Endothelial cell of umbilical vein (primary cell): ENCODE measurements at regions not wholly inside any gene's neighbourhood (a gene's known extent, or its start where the extent isn't known, plus 50 kb on each side); places are given as distances from the start of the nearest gene placed in this dataset.

Experiments used
- BruUV-seq: library from RNA; stranded (reverse); fragments of 400-500 nt; replicated peaks from 2 replicates; lab custom pipeline; 2021; lab: Mats Ljungman, UMichigan
- CTCF ChIA-PET: fragments of 300-600, 350-600 bp; sonication (Branson Sonifier 250); formaldehyde crosslinking; loops from one replicate; lab custom pipeline; 2021; ENCODE audit warnings: antibody characterized with exemption, inconsistent platforms; lab: Charles Lee
- POLR2A ChIA-PET: fragments of 300-600, 350-600 bp; sonication (Branson Sonifier 250); formaldehyde crosslinking; loops from one replicate; lab custom pipeline; 2021; ENCODE audit warnings: antibody characterized with exemption, inconsistent platforms; lab: Charles Lee
- DNase-seq: peaks from one replicate; pipeline ENCODE4 v3.0.0-alpha.2; 2011; ENCODE audit warnings: low read depth, low spot score
- FAIRE-seq: peaks from 2 replicates; lab custom pipeline; 2011; peaks lifted over from hg19 to GRCh38; lab: Jason Lieb, UNC
- H2AFZ ChIP-seq: 2 replicates; pipeline ENCODE4 v1.6.0; 2012; ENCODE audit warnings: low read depth, low read length, control low read depth, inconsistent platforms
- H3K27ac ChIP-seq: 2 replicates; pipeline ENCODE4 v1.5.1; 2011; ENCODE audit warnings: low read depth, mild to moderate bottlenecking, control low read depth, low read length, moderate library complexity; ENCODE audit not compliant: insufficient read depth
- H3K27me3 ChIP-seq, 2 experiments: 2 replicates each; pipeline versions ENCODE4 v1.6.0 to v1.6.1; 2011; ENCODE audit warnings: low read length in 2 of 2, mixed read lengths in 1 of 2; ENCODE audit not compliant: control insufficient read depth in 2 of 2, insufficient read depth in 2 of 2
- H3K36me3 ChIP-seq, 2 experiments: 2 replicates in 1 of 2; 3 replicates in 1 of 2; pipeline ENCODE4 v1.5.1; 2011; ENCODE audit warnings: low read length in 2 of 2, mild to moderate bottlenecking in 1 of 2, moderate library complexity in 1 of 2; ENCODE audit not compliant: control insufficient read depth in 2 of 2, insufficient read depth in 2 of 2; ENCODE audit errors: extremely low read depth in 1 of 2
- H3K4me1 ChIP-seq: 3 replicates; pipeline ENCODE4 v1.5.1; 2011; ENCODE audit warnings: mild to moderate bottlenecking, low read length; ENCODE audit not compliant: control insufficient read depth, insufficient read depth; ENCODE audit errors: extremely low read depth
- H3K4me2 ChIP-seq: 2 replicates; pipeline ENCODE4 v1.6.1; 2011; ENCODE audit warnings: low read length, control low read depth, mixed read lengths; ENCODE audit not compliant: insufficient read depth
- H3K4me3 ChIP-seq, 3 experiments: fragments of 200-600 bp in 1 of 3; sonication (generic), shearing (Covaris generic) in 1 of 3; replicated peaks in 1 of 3; 2 replicates each; pipeline ENCODE4 v1.5.1; 2011 to 2016; ENCODE audit warnings: control low read depth in 3 of 3, low read length in 3 of 3, mild to moderate bottlenecking in 2 of 3, inconsistent platforms in 1 of 3, low read depth in 1 of 3, moderate library complexity in 1 of 3; ENCODE audit not compliant: insufficient read depth in 1 of 3
- H3K79me2 ChIP-seq: 2 replicates; pipeline ENCODE4 v1.6.0; 2012; ENCODE audit warnings: low read length, inconsistent platforms; ENCODE audit not compliant: control insufficient read depth, insufficient read depth
- H3K9ac ChIP-seq: replicated peaks from 2 replicates; pipeline ENCODE3; 2011; ENCODE audit warnings: low read length, control low read depth; ENCODE audit not compliant: insufficient read depth; ENCODE audit errors: extremely low read depth
- H3K9me1 ChIP-seq: replicated peaks from 3 replicates; pipeline ENCODE4 v1.6.0; 2011; ENCODE audit warnings: mild to moderate bottlenecking, low read length; ENCODE audit not compliant: control insufficient read depth, insufficient read depth; ENCODE audit errors: extremely low read depth
- H3K9me3 ChIP-seq: replicated peaks from 2 replicates; pipeline ENCODE4 v1.5.1; 2012; ENCODE audit warnings: low read length, inconsistent platforms; ENCODE audit not compliant: control insufficient read depth, insufficient read depth
- H4K20me1 ChIP-seq: replicated peaks from 2 replicates; pipeline ENCODE3; 2011; ENCODE audit warnings: mild to moderate bottlenecking, low read length; ENCODE audit not compliant: control insufficient read depth, insufficient read depth; ENCODE audit errors: extremely low read depth
- CTCF ChIP-seq, 2 donors: IDR thresholded peaks; 1 replicate in 1 of 2; 2 replicates in 1 of 2; pipeline ENCODE4 v1.5.1; 2011; ENCODE audit warnings: low read length in 2 of 2, mild to moderate bottlenecking in 2 of 2, moderate library complexity in 2 of 2, control low read depth in 1 of 2, inconsistent platforms in 1 of 2, low read depth in 1 of 2; ENCODE audit not compliant: insufficient read depth in 1 of 2; ENCODE audit errors: extremely low read depth in 1 of 2
- EZH2 ChIP-seq: IDR thresholded peaks from 2 replicates; pipeline ENCODE4 v1.6.1; 2012; ENCODE audit warnings: borderline replicate concordance, low read depth, mild to moderate bottlenecking, moderate library complexity, low read length, inconsistent platforms; ENCODE audit not compliant: severe bottlenecking
- FOS ChIP-seq: IDR thresholded peaks from 2 replicates; pipeline ENCODE4 v1.6.1; 2011; ENCODE audit warnings: mild to moderate bottlenecking, low read length, moderate library complexity, borderline replicate concordance; ENCODE audit not compliant: insufficient read depth
- GATA2 ChIP-seq: IDR thresholded peaks from 2 replicates; pipeline ENCODE4 v1.7.0; 2011; ENCODE audit warnings: low read depth, mild to moderate bottlenecking, moderate library complexity, mixed read lengths, low read length; ENCODE audit not compliant: insufficient read length, insufficient read depth
- JUN ChIP-seq: IDR thresholded peaks from 2 replicates; pipeline ENCODE4 v1.6.1; 2011; ENCODE audit warnings: borderline replicate concordance, low read depth; ENCODE audit not compliant: insufficient read length, insufficient read depth
- MAX ChIP-seq: IDR thresholded peaks from 2 replicates; pipeline ENCODE4 v1.6.1; 2011; ENCODE audit not compliant: insufficient read depth, insufficient read length
- MYC ChIP-seq: IDR thresholded peaks from one replicate; pipeline ENCODE4 v1.6.1; 2011; ENCODE audit warnings: mild to moderate bottlenecking, low read depth, low read length
- POLR2A ChIP-seq: IDR thresholded peaks from 2 replicates; pipeline ENCODE4 v1.6.1; 2012; ENCODE audit warnings: low read depth, mild to moderate bottlenecking, control low read depth, low read length
- POLR2AphosphoS5 ChIP-seq: IDR thresholded peaks from 2 replicates; pipeline ENCODE4 v1.6.1; 2012; ENCODE audit warnings: low read depth, mild to moderate bottlenecking, control low read depth, low read length, moderate library complexity; ENCODE audit not compliant: insufficient read depth
- dilution Hi-C: fragments of 300-500 bp; cut with MboI; formaldehyde crosslinking; loops from one replicate; pipeline ENCODE4 v1.15.0; 2019; ENCODE audit warnings: low sequenced_read_pairs; ENCODE audit not compliant: extremely low pct_ligation_motif_present
- intact Hi-C: fragments of 100-400 bp; cut with micrococcal nuclease; formaldehyde crosslinking; loops from one replicate; pipeline ENCODE4 v1.10.0; 2022

- Histone ChIP-seq H3K36me3 (no peaks in the 10 kb centered on the region), H3K4me3 (no peak overlapping the region), H3K27ac (no peak overlapping the region), H3K79me2 (no peaks in the 10 kb centered on the region), H3K9ac (no peak overlapping the region), H4K20me1 (no peaks in the 10 kb centered on the region), H3K4me1 (no peaks in the 10 kb centered on the region), H3K27me3 (no peaks in the 10 kb centered on the region), H3K4me2 (no peak overlapping the region), H2AFZ (no peak overlapping the region), H3K9me3 (no peaks in the 10 kb centered on the region), H3K9me1 (no peaks in the 10 kb centered on the region)
- dilution Hi-C loops (no loop called here), intact Hi-C loops (no loop called here)
- FAIRE-seq (no peak), DNase-seq (no peak)
- no TSS peak for BruUV-seq
- no peak for TF ChIP-seq GATA2
- TF ChIP-seq FOS, result no peak
- TF ChIP-seq POLR2AphosphoS5, result no peak
- no peak for TF ChIP-seq MYC
- TF ChIP-seq MAX, result no peak
- no peak for TF ChIP-seq EZH2
- TF ChIP-seq JUN, result no peak
- TF ChIP-seq POLR2A, result no peak
- no peak for TF ChIP-seq CTCF (IDR thresholded peaks at IDR 0.05; ENCODE audit: extremely low read depth in 1 of 2, insufficient read depth in 1 of 2, low read depth in 1 of 2, low read length in 2 of 2)
- CTCF ChIA-PET, result interaction anchor here (1.4 to 2.0 kb wide), 3 partner anchors 30 to 306 kb away, joined by 3 to 8 read pairs (median 4); no protein-coding TSS in a partner anchor
- POLR2A ChIA-PET, result no interaction called here
Measured at GRCh38 chr17:69913616-69914015, 161.4 kb upstream of the KCNJ16 start.
